Lower lobe of right lung (tissue), 2 donors: ENCODE measurements at regions not wholly inside any gene's neighbourhood (a gene's known extent, or its start where the extent isn't known, plus 50 kb on each side); places are given as distances from the start of the nearest gene placed in this dataset.

Experiments
- ATAC-seq, 2 donors: fragments of 200-7000 bp; cut with Tn5 transposase; one replicate each; pipeline ENCODE4 v1.9.1; 2020 to 2022; ENCODE audit warnings: mild to moderate bottlenecking in 2 of 2, moderate library complexity in 2 of 2
- DNase-seq: peaks from one replicate; pipeline ENCODE4 v3.0.0-alpha.2; 2020
- H3K27ac ChIP-seq: fragments of 200-600 bp; one replicate; pipeline ENCODE4 v1.8.0; 2022
- H3K27me3 ChIP-seq: fragments of 200-600 bp; one replicate; pipeline ENCODE4 v1.8.0; 2022; ENCODE audit warnings: low read depth
- H3K36me3 ChIP-seq: fragments of 200-600 bp; one replicate; pipeline ENCODE4 v1.8.0; 2022; ENCODE audit warnings: mild to moderate bottlenecking
- H3K4me1 ChIP-seq: fragments of 200-600 bp; one replicate; pipeline ENCODE4 v1.8.0; 2022
- H3K4me3 ChIP-seq: fragments of 200-600 bp; one replicate; pipeline ENCODE4 v1.8.0; 2022; ENCODE audit warnings: mild to moderate bottlenecking
- H3K9me3 ChIP-seq: fragments of 200-600 bp; one replicate; pipeline ENCODE4 v1.8.0; 2022
- CTCF ChIP-seq: fragments of 200-600 bp; IDR thresholded peaks from one replicate; pipeline ENCODE4 v1.8.0; 2022; ENCODE audit warnings: antibody characterized with exemption, mild to moderate bottlenecking
- intact Hi-C: fragments of 100-400 bp; cut with DNase I; formaldehyde crosslinking; loops from one replicate; pipeline ENCODE4 v1.11.0; 2022
- donor health status: DM: no; HTN: yes; CAD: no; lungs with severe emphysema.

GRCh38 chr2:41821167-41821566 is 226.7 kb upstream of the PKDCC start:
- DNase-seq = no peak
- no peak for TF ChIP-seq CTCF
- H3K27me3 ChIP-seq = no peaks in the 10 kb centered on the region
- H3K36me3 ChIP-seq = no peaks in the 10 kb centered on the region
- H3K9me3 ChIP-seq = peaks cover 9% of the 10 kb centered on the region
- no peak for ATAC-seq
- no peak overlapping the region for H3K27ac ChIP-seq
- intact Hi-C loops = no loop called here
- H3K4me3 ChIP-seq = no peak overlapping the region
- H3K4me1 ChIP-seq = no peaks in the 10 kb centered on the region

DNA sequence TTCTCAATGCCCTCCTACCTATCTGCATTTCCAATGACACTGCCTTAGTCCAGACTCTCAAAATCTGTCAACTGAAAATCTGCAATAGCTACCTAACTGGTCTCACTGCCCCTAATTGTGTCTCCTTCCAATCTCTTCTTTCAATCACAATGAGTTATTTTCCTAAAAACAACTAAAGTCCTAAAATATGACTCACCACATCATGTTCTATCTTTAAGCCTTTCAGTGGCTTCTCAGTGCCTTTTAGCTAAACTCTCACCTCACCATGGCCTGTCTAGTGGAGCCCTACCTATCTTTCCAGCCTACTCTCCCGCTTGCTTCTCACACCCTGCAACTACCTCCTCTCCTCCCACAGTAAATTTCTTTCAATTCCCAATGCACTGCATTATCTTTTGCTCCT is 220.9 kb upstream of the PKDCC start:
- Histone ChIP-seq H3K36me3 (no peaks in the 10 kb centered on the region), H3K27me3 (no peaks in the 10 kb centered on the region), H3K4me1 (no peaks in the 10 kb centered on the region), H3K27ac (no peak overlapping the region), H3K9me3 (no peaks in the 10 kb centered on the region), H3K4me3 (no peak overlapping the region)
- ATAC-seq (no peak), DNase-seq (no peak)
- intact Hi-C loops = no loop called here
- TF ChIP-seq CTCF = no peak

- Histone ChIP-seq H3K27ac (no peak overlapping the region), H3K4me1 (no peaks in the 10 kb centered on the region), H3K4me3 (no peak overlapping the region), H3K9me3 (no peaks in the 10 kb centered on the region), H3K36me3 (no peaks in the 10 kb centered on the region), H3K27me3 (no peaks in the 10 kb centered on the region)
- ATAC-seq = no peak
- intact Hi-C loops = no loop called here
- no peak for TF ChIP-seq CTCF
- no peak for DNase-seq
Measured at GRCh38 chr2:41827354-41827971, 220.4 kb upstream of the PKDCC start.

GRCh38 chr2:41828052-41828643 is 219.7 kb upstream of the PKDCC start:
- Histone ChIP-seq H3K4me1 (no peaks in the 10 kb centered on the region), H3K36me3 (no peaks in the 10 kb centered on the region), H3K27ac (no peak overlapping the region), H3K9me3 (no peaks in the 10 kb centered on the region), H3K4me3 (no peak overlapping the region), H3K27me3 (no peaks in the 10 kb centered on the region)
- ATAC-seq (no peak), DNase-seq (no peak)
- intact Hi-C loops = no loop called here
- TF ChIP-seq CTCF = no peak

- no peaks in the 10 kb centered on the region for H3K9me3 ChIP-seq
- no peak for TF ChIP-seq CTCF
- no peak overlapping the region for H3K27ac ChIP-seq
- no peaks in the 10 kb centered on the region for H3K27me3 ChIP-seq
- no peak overlapping the region for H3K4me3 ChIP-seq
- H3K4me1 ChIP-seq = no peaks in the 10 kb centered on the region
- DNase-seq = no peak
- intact Hi-C loops = no loop called here
- H3K36me3 ChIP-seq = no peaks in the 10 kb centered on the region
- ATAC-seq = no peak
Measured at GRCh38 chr2:41829052-41829451, 218.8 kb upstream of the PKDCC start.
